SK-N-MC (cell line): ENCODE measurements at regions not wholly inside any gene's neighbourhood (a gene's known extent, or its start where the extent isn't known, plus 50 kb on each side); places are given as distances from the start of the nearest gene placed in this dataset.
"Not testable (repeated sequence)": the region's sequence is repeated elsewhere in the genome, so short reads cannot be mapped to it uniquely, and the experiment has no call there.

Experiments used
- DNase-seq: peaks from one replicate; pipeline ENCODE4 v3.0.0-alpha.2; 2011; ENCODE audit warnings: low read depth, low spot score
- H3K27ac ChIP-seq: fragments of 200-600 bp; sonication (generic); 2 replicates; pipeline ENCODE4 v1.5.1; 2016; ENCODE audit warnings: mixed run types
- H3K36me3 ChIP-seq: fragments of 200-600 bp; sonication (generic); 2 replicates; pipeline ENCODE4 v1.6.1; 2017; ENCODE audit warnings: antibody characterized with exemption, low read length, mixed read lengths; ENCODE audit not compliant: insufficient read depth
- H3K4me3 ChIP-seq: fragments of 200-600 bp; sonication (generic); 2 replicates; pipeline ENCODE4 v1.5.1; 2016
- H3K9ac ChIP-seq: fragments of 200-600 bp; sonication (generic); 2 replicates; pipeline ENCODE4 v1.8.0; 2017; ENCODE audit warnings: mixed run types, mixed read lengths; ENCODE audit not compliant: insufficient read length
- H3K9me3 ChIP-seq: fragments of 200-600 bp; sonication (generic); 2 replicates; pipeline ENCODE4 v1.6.1; 2017; ENCODE audit warnings: low read depth, mild to moderate bottlenecking, antibody characterized with exemption, low read length, moderate library complexity, mixed read lengths
- EZH2 ChIP-seq: fragments of 200-600 bp; sonication (generic); IDR thresholded peaks from one replicate; pipeline ENCODE4 v1.6.1; 2017; ENCODE audit warnings: antibody characterized with exemption
- FOXP2 ChIP-seq: optimal IDR thresholded peaks from 2 replicates; pipeline ENCODE3; 2011; ENCODE audit warnings: mild to moderate bottlenecking, moderate library complexity; ENCODE audit not compliant: insufficient read depth; ENCODE audit errors: extremely low read length, control extremely low read depth
- POLR2AphosphoS5 ChIP-seq: IDR thresholded peaks from 2 replicates; pipeline ENCODE4 v1.6.1; 2012; ENCODE audit warnings: mild to moderate bottlenecking, low read depth, low read length, borderline replicate concordance

GRCh38 chr9:82777366-82777765, 285.6 kb downstream of the RASEF start:
- Histone ChIP-seq H3K36me3 (no peaks in the 10 kb centered on the region), H3K9ac (no peak overlapping the region), H3K9me3 (no peaks in the 10 kb centered on the region), H3K27ac (no peak overlapping the region), H3K4me3 (no peak overlapping the region)
- DNase-seq = no peak
- TF ChIP-seq EZH2 = no peak
- no peak for TF ChIP-seq POLR2AphosphoS5
- TF ChIP-seq FOXP2 = no peak

- H3K27ac ChIP-seq, H3K9ac ChIP-seq, DNase-seq, H3K4me3 ChIP-seq, H3K9me3 ChIP-seq, H3K36me3 ChIP-seq: not testable (repeated sequence)
These were observed 284.0 kb downstream of the RASEF start for GRCh38 chr9:82778923-82779322.

- Histone ChIP-seq H3K4me3 (no peak overlapping the region), H3K27ac (no peak overlapping the region), H3K9me3 (no peaks in the 10 kb centered on the region), H3K36me3 (no peaks in the 10 kb centered on the region), H3K9ac (no peak overlapping the region)
- no peak for DNase-seq
- no peak for TF ChIP-seq POLR2AphosphoS5
- no peak for TF ChIP-seq FOXP2
- TF ChIP-seq EZH2 = no peak
These were observed 282.9 kb downstream of the RASEF start for GRCh38 chr9:82780017-82780416.

- no peak overlapping the region for H3K27ac ChIP-seq
- H3K4me3 ChIP-seq = no peak overlapping the region
- DNase-seq = no peak
- H3K9me3 ChIP-seq = no peaks in the 10 kb centered on the region
- H3K36me3 ChIP-seq = no peaks in the 10 kb centered on the region
- no peak overlapping the region for H3K9ac ChIP-seq
- no peak for TF ChIP-seq EZH2
These were observed 281.0 kb downstream of the RASEF start for GRCh38 chr9:82781921-82782392.

GRCh38 chr9:82783045-82783444, 279.9 kb downstream of the RASEF start:
- no peak overlapping the region for H3K9ac ChIP-seq
- H3K9me3 ChIP-seq = no peaks in the 10 kb centered on the region
- H3K36me3 ChIP-seq = no peaks in the 10 kb centered on the region
- H3K4me3 ChIP-seq = no peak overlapping the region
- no peak overlapping the region for H3K27ac ChIP-seq
- no peak for DNase-seq
- no peak for TF ChIP-seq POLR2AphosphoS5
- TF ChIP-seq FOXP2 = no peak

GRCh38 chr9:82784589-82784988, 278.4 kb downstream of the RASEF start:
- H3K4me3 ChIP-seq = no peak overlapping the region
- H3K36me3 ChIP-seq = no peaks in the 10 kb centered on the region
- no peak for DNase-seq
- H3K9ac ChIP-seq = no peak overlapping the region
- H3K9me3 ChIP-seq = no peaks in the 10 kb centered on the region
- TF ChIP-seq EZH2 (no peak), POLR2AphosphoS5 (no peak), FOXP2 (no peak)
- no peak overlapping the region for H3K27ac ChIP-seq

- H3K4me3 ChIP-seq = no peak overlapping the region
- H3K9ac ChIP-seq = no peak overlapping the region
- TF ChIP-seq POLR2AphosphoS5 (no peak), FOXP2 (no peak), EZH2 (no peak)
- no peaks in the 10 kb centered on the region for H3K9me3 ChIP-seq
- H3K36me3 ChIP-seq = no peaks in the 10 kb centered on the region
- DNase-seq = no peak
- no peak overlapping the region for H3K27ac ChIP-seq
These were observed 273.7 kb downstream of the RASEF start for GRCh38 chr9:82789155-82789824.

GRCh38 chr9:82790875-82791274, 272.1 kb downstream of the RASEF start:
- Histone ChIP-seq H3K4me3 (no peak overlapping the region), H3K9me3 (no peaks in the 10 kb centered on the region), H3K36me3 (no peaks in the 10 kb centered on the region), H3K9ac (no peak overlapping the region), H3K27ac (no peak overlapping the region)
- TF ChIP-seq EZH2 (no peak), POLR2AphosphoS5 (no peak), FOXP2 (no peak)
- DNase-seq = no peak

- H3K9ac ChIP-seq = no peak overlapping the region
- H3K9me3 ChIP-seq = no peaks in the 10 kb centered on the region
- no peak for TF ChIP-seq POLR2AphosphoS5
- DNase-seq = no peak
- H3K27ac ChIP-seq = no peak overlapping the region
- H3K4me3 ChIP-seq = no peak overlapping the region
- H3K36me3 ChIP-seq = no peaks in the 10 kb centered on the region
These were observed 271.2 kb downstream of the RASEF start for GRCh38 chr9:82791692-82792091.

GRCh38 chr9:82797534-82797933, 265.4 kb downstream of the RASEF start:
- Histone ChIP-seq H3K9ac (no peak overlapping the region), H3K36me3 (no peaks in the 10 kb centered on the region), H3K9me3 (no peaks in the 10 kb centered on the region), H3K27ac (no peak overlapping the region), H3K4me3 (no peak overlapping the region)
- TF ChIP-seq FOXP2 (no peak), POLR2AphosphoS5 (no peak), EZH2 (no peak)
- no peak for DNase-seq
